A673 (cell line): ENCODE measurements at regions not wholly inside any gene's neighbourhood (a gene's known extent, or its start where the extent isn't known, plus 50 kb on each side); places are given as distances from the start of the nearest gene placed in this dataset.

Experiments used
- BruUV-seq: library from RNA; stranded (reverse); fragments of 400-500 nt; replicated peaks from 2 replicates; lab custom pipeline; 2021; lab: Mats Ljungman, UMichigan
- CTCF ChIA-PET: fragments of 300-600 bp; sonication (Branson Sonifier 250); formaldehyde crosslinking; loops from one replicate; lab custom pipeline; 2022; ENCODE audit warnings: antibody characterized with exemption; lab: Charles Lee
- POLR2A ChIA-PET: fragments of 300-600 bp; sonication (Branson Sonifier 250); formaldehyde crosslinking; loops from one replicate; lab custom pipeline; 2022; ENCODE audit warnings: antibody characterized with exemption; ENCODE audit not compliant: low non-redundant PET; lab: Charles Lee
- DNase-seq: peaks from one replicate; pipeline ENCODE4 v3.0.0-alpha.2; 2015; ENCODE audit warnings: low spot score
- H3K27ac ChIP-seq: fragments of 200-600 bp; sonication (generic); 2 replicates; pipeline ENCODE4 v1.5.1; 2016; ENCODE audit warnings: mixed run types, low read depth, mild to moderate bottlenecking, mixed read lengths, antibody characterized with exemption, low read length; ENCODE audit not compliant: poor library complexity, severe bottlenecking
- H3K27me3 ChIP-seq: fragments of 200-600 bp; sonication (generic); replicated peaks from 2 replicates; pipeline ENCODE4 v1.6.1; 2017; ENCODE audit warnings: mixed run types, low read depth, mild to moderate bottlenecking, mixed read lengths, antibody characterized with exemption, low read length; ENCODE audit not compliant: insufficient read depth, poor library complexity
- H3K36me3 ChIP-seq: fragments of 200-600 bp; sonication (generic); 2 replicates; pipeline ENCODE4 v1.6.1; 2016; ENCODE audit warnings: mixed run types, mild to moderate bottlenecking, mixed read lengths, antibody characterized with exemption, low read length; ENCODE audit not compliant: insufficient read depth, poor library complexity, severe bottlenecking
- H3K4me1 ChIP-seq: fragments of 200-600 bp; sonication (generic); 2 replicates; pipeline ENCODE4 v1.6.1; 2017; ENCODE audit warnings: mixed run types, mild to moderate bottlenecking, mixed read lengths, antibody characterized with exemption, low read length; ENCODE audit not compliant: insufficient read depth, poor library complexity, severe bottlenecking
- H3K4me3 ChIP-seq: fragments of 200-600 bp; sonication (generic); 2 replicates; pipeline ENCODE4 v1.5.1; 2016; ENCODE audit warnings: low read depth, mixed run types, mild to moderate bottlenecking, mixed read lengths, low read length; ENCODE audit not compliant: poor library complexity, severe bottlenecking
- H3K9me3 ChIP-seq: fragments of 200-600 bp; sonication (generic); 2 replicates; pipeline ENCODE4 v1.6.1; 2016; ENCODE audit warnings: mixed run types, low read depth, mild to moderate bottlenecking, mixed read lengths, antibody characterized with exemption, low read length; ENCODE audit not compliant: poor library complexity, severe bottlenecking
- EZH2 ChIP-seq: fragments of 200-600 bp; sonication (generic); IDR thresholded peaks from 2 replicates; pipeline ENCODE4 v1.6.1; 2017; ENCODE audit warnings: borderline replicate concordance, low read depth, mild to moderate bottlenecking, mixed read lengths, antibody characterized with exemption, low read length; ENCODE audit not compliant: poor library complexity, severe bottlenecking
- intact Hi-C: fragments of 100-400 bp; cut with micrococcal nuclease; formaldehyde crosslinking; loops from one replicate; pipeline ENCODE4 v1.10.0; 2022; ENCODE audit not compliant: unreplicated experiment
- TF ChIP-seq, protein P1 (sequence below): fragments of 300-800, 200-600 bp; sonication (generic); conservative IDR thresholded peaks from 2 replicates; pipeline ENCODE4 v1.5.1; 2017; ENCODE audit warnings: low read depth, mild to moderate bottlenecking, antibody characterized with exemption, low read length, moderate library complexity, mixed read lengths

GRCh38 chr2:49367003-49367402 lies 212.7 kb upstream of the FSHR start:
- H3K9me3 ChIP-seq: no peaks in the 10 kb centered on the region
- ChIA-PET CTCF (no interaction called here), POLR2A (no interaction called here)
- H3K4me3 ChIP-seq: no peak overlapping the region
- no peak overlapping the region for H3K27ac ChIP-seq
- H3K4me1 ChIP-seq: no peaks in the 10 kb centered on the region
- H3K36me3 ChIP-seq: no peaks in the 10 kb centered on the region
- intact Hi-C loops: no loop called here
- DNase-seq: no peak
- no peaks in the 10 kb centered on the region for H3K27me3 ChIP-seq
- no peak for TF ChIP-seq EZH2
- TF ChIP-seq, protein P1, sequence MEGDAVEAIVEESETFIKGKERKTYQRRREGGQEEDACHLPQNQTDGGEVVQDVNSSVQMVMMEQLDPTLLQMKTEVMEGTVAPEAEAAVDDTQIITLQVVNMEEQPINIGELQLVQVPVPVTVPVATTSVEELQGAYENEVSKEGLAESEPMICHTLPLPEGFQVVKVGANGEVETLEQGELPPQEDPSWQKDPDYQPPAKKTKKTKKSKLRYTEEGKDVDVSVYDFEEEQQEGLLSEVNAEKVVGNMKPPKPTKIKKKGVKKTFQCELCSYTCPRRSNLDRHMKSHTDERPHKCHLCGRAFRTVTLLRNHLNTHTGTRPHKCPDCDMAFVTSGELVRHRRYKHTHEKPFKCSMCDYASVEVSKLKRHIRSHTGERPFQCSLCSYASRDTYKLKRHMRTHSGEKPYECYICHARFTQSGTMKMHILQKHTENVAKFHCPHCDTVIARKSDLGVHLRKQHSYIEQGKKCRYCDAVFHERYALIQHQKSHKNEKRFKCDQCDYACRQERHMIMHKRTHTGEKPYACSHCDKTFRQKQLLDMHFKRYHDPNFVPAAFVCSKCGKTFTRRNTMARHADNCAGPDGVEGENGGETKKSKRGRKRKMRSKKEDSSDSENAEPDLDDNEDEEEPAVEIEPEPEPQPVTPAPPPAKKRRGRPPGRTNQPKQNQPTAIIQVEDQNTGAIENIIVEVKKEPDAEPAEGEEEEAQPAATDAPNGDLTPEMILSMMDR: no peak
- BruUV-seq: no TSS peak

- H3K36me3 ChIP-seq: no peaks in the 10 kb centered on the region
- no peak overlapping the region for H3K27ac ChIP-seq
- ChIA-PET POLR2A (no interaction called here), CTCF (no interaction called here)
- H3K4me3 ChIP-seq: no peak overlapping the region
- TF ChIP-seq EZH2: no peak
- TF ChIP-seq, protein P1: no peak
- intact Hi-C loops: no loop called here
- H3K27me3 ChIP-seq: no peaks in the 10 kb centered on the region
- H3K9me3 ChIP-seq: no peaks in the 10 kb centered on the region
- no peak for DNase-seq
- H3K4me1 ChIP-seq: no peaks in the 10 kb centered on the region
- BruUV-seq: no TSS peak
Observed at GRCh38 chr2:49360407-49360767, 206.1 kb upstream of the FSHR start.

DNA sequence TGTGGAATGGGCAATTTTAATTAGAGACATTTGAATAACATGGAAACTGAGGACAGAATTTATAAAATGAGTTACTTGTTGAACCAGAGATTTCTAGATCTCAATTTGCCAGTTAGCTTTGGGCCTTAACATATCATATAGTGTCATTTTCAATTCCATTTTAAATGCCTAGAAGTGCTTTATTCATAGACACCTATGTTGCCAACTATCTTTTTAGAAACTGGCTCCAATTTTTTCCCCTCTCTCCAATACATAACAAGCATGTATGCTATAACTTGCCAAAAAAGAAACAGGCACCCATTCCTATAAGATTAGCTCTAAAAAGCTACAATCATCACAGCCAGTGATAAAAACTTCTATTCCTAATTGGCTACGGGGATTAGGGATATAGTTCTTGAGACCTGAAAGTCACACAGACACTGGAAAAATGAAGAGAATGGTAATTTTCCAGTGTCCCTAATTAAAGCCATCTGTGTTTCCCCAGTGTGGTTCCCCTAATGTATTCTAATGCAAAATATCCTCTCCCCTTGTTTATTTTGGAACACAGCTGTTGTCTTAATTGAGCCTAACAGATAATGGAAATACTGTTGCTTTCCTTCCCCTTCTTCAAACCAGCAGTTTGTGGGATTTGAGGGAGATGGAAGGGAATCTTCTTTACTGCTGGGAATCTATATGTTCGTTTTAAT lies 205.5 kb upstream of the FSHR start:
- intact Hi-C loops: no loop called here
- CTCF ChIA-PET: no interaction called here
- Histone ChIP-seq H3K9me3 (no peaks in the 10 kb centered on the region), H3K4me1 (no peaks in the 10 kb centered on the region), H3K27ac (no peak overlapping the region), H3K36me3 (no peaks in the 10 kb centered on the region), H3K4me3 (no peak overlapping the region), H3K27me3 (no peaks in the 10 kb centered on the region)
- BruUV-seq: no TSS peak
- POLR2A ChIA-PET: no interaction called here
- DNase-seq: peak; percentile 18
- no peak for TF ChIP-seq EZH2
- TF ChIP-seq, protein P1: no peak
